K562 (cell line): ENCODE measurements at regions not wholly inside any gene's neighbourhood (a gene's known extent, or its start where the extent isn't known, plus 50 kb on each side); places are given as distances from the start of the nearest gene placed in this dataset.
A peak's percentile ranks its signal among the peaks of the same experiment; 100 is the strongest.

Experiments used
- ATAC-seq: fragments of 200-7000 bp; cut with Tn5 transposase; 3 replicates; pipeline ENCODE4 v1.9.1; 2020; ENCODE audit warnings: moderate library complexity
- BruUV-seq: library from RNA; stranded (reverse); fragments of 400-500 nt; replicated peaks from 2 replicates; lab custom pipeline; 2021; lab: Mats Ljungman, UMichigan
- CTCF ChIA-PET: fragments of 300-600 bp; formaldehyde crosslinking; extraction: SDS; loops from one replicate; lab custom pipeline; 2021; ENCODE audit warnings: low intra/inter-chr PET ratio; lab: Yijun Ruan, JAX
- POLR2A ChIA-PET: fragments of 300-600, 350-650 bp; sonication (Branson Sonifier 250); formaldehyde crosslinking; extraction: SDS; loops from one replicate; lab custom pipeline; 2021; ENCODE audit warnings: antibody characterized with exemption, inconsistent platforms; lab: Yijun Ruan, JAX
- DNase-seq, 4 experiments: peaks; one replicate each; pipeline versions ENCODE4 v3.0.0 to v3.0.0-alpha.2; 2011 to 2018; ENCODE audit warnings: low spot score in 3 of 4, mixed read lengths in 3 of 4; ENCODE audit errors: extremely low read depth in 1 of 4
- FAIRE-seq: peaks from 2 replicates; lab custom pipeline; 2011; peaks lifted over from hg19 to GRCh38; lab: Jason Lieb, UNC
- H2AFZ ChIP-seq: 2 replicates; pipeline ENCODE4 v1.6.0; 2011; ENCODE audit warnings: low read depth, low read length, control low read depth, inconsistent platforms
- H3K27ac ChIP-seq: fragments of 200-600 bp; 3 replicates; pipeline ENCODE4 v1.8.0; 2011; ENCODE audit warnings: low read depth, mild to moderate bottlenecking, control low read depth, inconsistent platforms, low read length, moderate library complexity, mixed read lengths; ENCODE audit errors: extremely low read depth
- H3K27me3 ChIP-seq, 2 experiments: fragments of 300-600 bp in 1 of 2; 2 replicates in 1 of 2; 3 replicates in 1 of 2; pipeline versions ENCODE4 v1.6.0 to v1.8.0; 2011; ENCODE audit warnings: inconsistent platforms in 2 of 2, low read length in 2 of 2, mild to moderate bottlenecking in 1 of 2, mixed read lengths in 1 of 2, moderate library complexity in 1 of 2; ENCODE audit not compliant: control insufficient read depth in 2 of 2, insufficient read depth in 2 of 2
- H3K36me3 ChIP-seq: fragments of 300-600 bp; 3 replicates; pipeline ENCODE4 v1.8.0; 2011; ENCODE audit warnings: mild to moderate bottlenecking, low read length, inconsistent platforms; ENCODE audit not compliant: control insufficient read depth, insufficient read depth
- H3K4me1 ChIP-seq, 2 experiments: fragments of 200-600 bp in 1 of 2; replicated peaks in 1 of 2; 2 replicates in 1 of 2; 3 replicates in 1 of 2; pipeline versions ENCODE4 v1.5.1 to v1.8.0; 2011; ENCODE audit warnings: inconsistent platforms in 2 of 2, low read length in 2 of 2, mild to moderate bottlenecking in 1 of 2, mixed read lengths in 1 of 2, moderate library complexity in 1 of 2; ENCODE audit not compliant: control insufficient read depth in 2 of 2, insufficient read depth in 2 of 2
- H3K4me2 ChIP-seq: 2 replicates; pipeline ENCODE4 v1.6.1; 2011; ENCODE audit warnings: low read length, control low read depth, inconsistent platforms, mixed read lengths; ENCODE audit not compliant: insufficient read depth
- H3K4me3 ChIP-seq: fragments of 200-600 bp; sonication (generic), shearing (Covaris generic); 2 replicates; pipeline ENCODE4 v1.5.1; 2016; ENCODE audit warnings: control low read depth, inconsistent platforms
- H3K79me2 ChIP-seq: fragments of 200-600 bp; 3 replicates; pipeline ENCODE4 v1.8.0; 2011; ENCODE audit warnings: low read length, inconsistent platforms; ENCODE audit not compliant: control insufficient read depth, insufficient read depth
- H3K9ac ChIP-seq, 2 experiments: 2 replicates each; pipeline versions ENCODE4 v1.6.0 to v1.6.1; 2011; ENCODE audit warnings: low read depth in 2 of 2, low read length in 2 of 2, control low read depth in 1 of 2, inconsistent platforms in 1 of 2, mild to moderate bottlenecking in 1 of 2, mixed read lengths in 1 of 2; ENCODE audit not compliant: insufficient read depth in 1 of 2
- H3K9me1 ChIP-seq: one replicate; pipeline ENCODE4 v1.6.0; 2011; ENCODE audit warnings: inconsistent platforms, mild to moderate bottlenecking, low read length, moderate library complexity; ENCODE audit not compliant: control insufficient read depth, insufficient read depth
- H3K9me3 ChIP-seq: replicated peaks from 2 replicates; pipeline ENCODE4 v1.5.1; 2011; ENCODE audit warnings: low read depth, low read length, inconsistent platforms; ENCODE audit not compliant: control insufficient read depth, insufficient read depth
- H4K20me1 ChIP-seq: replicated peaks from 2 replicates; pipeline ENCODE4 v1.6.1; 2011; ENCODE audit warnings: low read length, inconsistent platforms, mixed read lengths; ENCODE audit not compliant: control insufficient read depth, insufficient read depth
- ATF7 ChIP-seq: fragments of 450-650 bp; IDR thresholded peaks from 2 replicates; pipeline ENCODE4 v1.7.1; 2014; ENCODE audit warnings: mild to moderate bottlenecking, moderate library complexity
- BCLAF1 ChIP-seq, 2 experiments: fragments of 450-650 bp in 1 of 2; IDR thresholded peaks; 2 replicates each; pipeline ENCODE4 v1.6.1; 2011 to 2017; ENCODE audit warnings: low read depth in 2 of 2, antibody characterized with exemption in 1 of 2, borderline replicate concordance in 1 of 2, low read length in 1 of 2, mild to moderate bottlenecking in 1 of 2, mixed read lengths in 1 of 2; ENCODE audit not compliant: control insufficient read depth in 1 of 2
- CREB3 ChIP-seq: fragments of 450-650 bp; conservative IDR thresholded peaks from 2 replicates; pipeline ENCODE4 v1.6.1; 2016; ENCODE audit warnings: missing genetic modification characterization, low read depth, mild to moderate bottlenecking, missing compliant biosample characterization, moderate library complexity
- JUND ChIP-seq, 2 experiments: IDR thresholded peaks; 2 replicates in 1 of 2; 3 replicates in 1 of 2; pipeline ENCODE4 v1.6.1; 2011; ENCODE audit warnings: borderline replicate concordance in 2 of 2, low read depth in 2 of 2, low read length in 2 of 2, improper control_type of control experiment in 1 of 2, missing biosample characterization in 1 of 2, missing genetic modification characterization in 1 of 2, missing genetic modification reagents in 1 of 2
- PPARD ChIP-seq: fragments of 250-450 bp; sonication (Bioruptor Pico); IDR thresholded peaks from 2 replicates; pipeline ENCODE4 v1.8.0; 2022; ENCODE audit warnings: inconsistent platforms, mild to moderate bottlenecking, moderate library complexity
- SIX5 ChIP-seq, 2 experiments: IDR thresholded peaks; 2 replicates each; pipeline ENCODE4 v1.6.1; 2011; ENCODE audit warnings: low read length in 2 of 2, borderline replicate concordance in 1 of 2, low read depth in 1 of 2, mild to moderate bottlenecking in 1 of 2, moderate library complexity in 1 of 2; ENCODE audit not compliant: insufficient read depth in 1 of 2
- USF1 ChIP-seq: sonication (generic); formaldehyde crosslinking; IDR thresholded peaks from 2 replicates; pipeline ENCODE4 v1.9.0; 2022; ENCODE audit warnings: mild to moderate bottlenecking, missing genetic modification reagents
- ZBTB11 ChIP-seq, 3 experiments: fragments of 200-800 bp in 1 of 3; fragments of 250-450 bp in 1 of 3; fragments of 450-650 bp in 1 of 3; sonication (Bioruptor Pico) in 1 of 3; sonication (Bioruptor generic) in 1 of 3; formaldehyde crosslinking in 1 of 3; IDR thresholded peaks; 2 replicates each; pipeline versions ENCODE4 v1.6.1 to v1.8.0; 2016 to 2022; ENCODE audit warnings: mild to moderate bottlenecking in 2 of 3, missing genetic modification characterization in 2 of 3, missing compliant biosample characterization in 1 of 3, moderate library complexity in 1 of 3
- WGBS: fragments of 100-300 bp; shearing (Covaris generic); methylation state at CpG from one replicate; pipeline ENCODE4 v1.1.6; 2016; ENCODE audit warnings: low coverage, mixed read lengths; ENCODE audit not compliant: insufficient coverage; ENCODE audit errors: missing lambda C conversion rate; 5-methylcytosine and 5-hydroxymethylcytosine counted together
- in situ Hi-C: fragments of 300-500 bp; cut with MboI; formaldehyde crosslinking; loops from 4 replicates; pipeline ENCODE4 v1.15.0; 2018; ENCODE audit warnings: inconsistent platforms, mixed read lengths
- intact Hi-C: fragments of 100-400 bp; cut with micrococcal nuclease; formaldehyde crosslinking; loops from 2 replicates; pipeline ENCODE4 v1.14.2; 2022

GRCh38 chr18:79624356-79625170, 55.0 kb upstream of the CTDP1 start:
- FAIRE-seq (no peak), DNase-seq (no peak), ATAC-seq (peak; percentile 48)
- H3K9me3 ChIP-seq: no peaks in the 10 kb centered on the region
- peak overlapping the region; percentile 60; the same call in 1 of the 2 replicates for H2AFZ ChIP-seq
- peaks cover 20 to 41% of the 10 kb centered on the region in 2 experiments; a peak in 4 of 5 replicates for H3K27me3 ChIP-seq
- H3K9ac ChIP-seq: no peak overlapping the region
- no peak overlapping the region for H3K27ac ChIP-seq
- no peak overlapping the region for H3K4me2 ChIP-seq
- ChIA-PET CTCF (no interaction called here), POLR2A (interaction anchor here (0.6 to 1.1 kb wide), 2 partner anchors 13 to 216 kb away, joined by 3 read pairs; no protein-coding TSS in a partner anchor)
- intact Hi-C loops: loop anchor here (5.0 kb wide), 1 partner anchor 87 kb away; no protein-coding TSS in a partner anchor
- in situ Hi-C loops: loop anchor here (5.0 kb wide), 1 partner anchor 77 kb away; no protein-coding TSS in a partner anchor
- H3K4me3 ChIP-seq: no peak overlapping the region
- H3K4me1 ChIP-seq: peaks cover 6 to 19% of the 10 kb centered on the region in 2 experiments; a peak in 3 of 5 replicates
- no peaks in the 10 kb centered on the region for H3K9me1 ChIP-seq
- BruUV-seq: no TSS peak
- no peaks in the 10 kb centered on the region for H3K79me2 ChIP-seq
- H3K36me3 ChIP-seq: no peaks in the 10 kb centered on the region
- no peaks in the 10 kb centered on the region for H4K20me1 ChIP-seq
- WGBS: 41% methylated on average over 7 of the region's 8 CpGs
- TF ChIP-seq USF1 (CRISPR knock-in tag) (peak; percentile 60), CREB3 (tag) (no peak), ATF7 (peak; percentile 51; the same call in 1 of the 2 replicates), ZBTB11 (CRISPR knock-in tag; IDR thresholded peaks at IDR 0.05) (no peak), PPARD (CRISPR knock-in tag) (no peak), JUND (IDR thresholded peaks at IDR 0.05; ENCODE audit: borderline replicate concordance, low read depth, low read length) (0 out of 2 replicates have a peak, but pooled peaks have one; percentile 7), JUND (tag; IDR thresholded peaks at IDR 0.05; ENCODE audit: borderline replicate concordance, low read depth, low read length) (no peak), SIX5 (IDR thresholded peaks at IDR 0.05; ENCODE audit: borderline replicate concordance in 1 of 2, insufficient read depth in 1 of 2, low read depth in 1 of 2, low read length in 2 of 2) (no peak), BCLAF1 (IDR thresholded peaks at IDR 0.05; ENCODE audit: borderline replicate concordance in 1 of 2, control insufficient read depth in 1 of 2, low read depth in 2 of 2, low read length in 1 of 2) (no peak)
